ENCODE measurements at regions not wholly inside any gene's neighbourhood (a gene's known extent, or its start where the extent isn't known, plus 50 kb on each side); places are given as distances from the start of the nearest gene placed in this dataset.

DNA sequence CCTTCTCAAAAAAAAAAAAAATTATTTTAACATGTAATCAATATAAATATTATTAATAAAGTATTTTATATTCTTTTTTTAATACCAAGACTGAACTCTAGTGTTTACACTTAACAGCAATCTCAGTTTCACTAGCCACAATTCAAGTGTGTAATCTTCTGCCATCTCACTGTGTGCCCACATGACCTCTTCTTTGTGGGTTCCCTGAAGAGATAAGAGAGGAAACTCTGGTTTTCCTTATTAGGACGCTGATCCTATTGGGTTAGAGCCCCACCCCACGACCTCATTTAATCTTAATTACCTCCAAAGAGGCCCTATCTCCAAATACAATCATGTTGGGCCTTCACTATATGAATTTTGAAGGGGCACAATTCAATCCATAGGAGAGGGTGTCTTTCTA lies 177.6 kb downstream of the STK31 start:
- DNase-seq (ENCODE audit: low spot score): no peak
- Mint-ChIP-seq H3K4me1 (ENCODE audit: unreplicated experiment) (no peaks in the 10 kb centered on the region), H3K36me3 (ENCODE audit: low read depth, unreplicated experiment) (no peaks in the 10 kb centered on the region), H3K27me3 (ENCODE audit: unreplicated experiment) (no peaks in the 10 kb centered on the region), H3K4me3 (ENCODE audit: unreplicated experiment) (no peak overlapping the region), H3K27ac (ENCODE audit: unreplicated experiment) (no peak overlapping the region), H3K9me3 (ENCODE audit: unreplicated experiment) (no peaks in the 10 kb centered on the region)
- TF ChIP-seq, protein P1, sequence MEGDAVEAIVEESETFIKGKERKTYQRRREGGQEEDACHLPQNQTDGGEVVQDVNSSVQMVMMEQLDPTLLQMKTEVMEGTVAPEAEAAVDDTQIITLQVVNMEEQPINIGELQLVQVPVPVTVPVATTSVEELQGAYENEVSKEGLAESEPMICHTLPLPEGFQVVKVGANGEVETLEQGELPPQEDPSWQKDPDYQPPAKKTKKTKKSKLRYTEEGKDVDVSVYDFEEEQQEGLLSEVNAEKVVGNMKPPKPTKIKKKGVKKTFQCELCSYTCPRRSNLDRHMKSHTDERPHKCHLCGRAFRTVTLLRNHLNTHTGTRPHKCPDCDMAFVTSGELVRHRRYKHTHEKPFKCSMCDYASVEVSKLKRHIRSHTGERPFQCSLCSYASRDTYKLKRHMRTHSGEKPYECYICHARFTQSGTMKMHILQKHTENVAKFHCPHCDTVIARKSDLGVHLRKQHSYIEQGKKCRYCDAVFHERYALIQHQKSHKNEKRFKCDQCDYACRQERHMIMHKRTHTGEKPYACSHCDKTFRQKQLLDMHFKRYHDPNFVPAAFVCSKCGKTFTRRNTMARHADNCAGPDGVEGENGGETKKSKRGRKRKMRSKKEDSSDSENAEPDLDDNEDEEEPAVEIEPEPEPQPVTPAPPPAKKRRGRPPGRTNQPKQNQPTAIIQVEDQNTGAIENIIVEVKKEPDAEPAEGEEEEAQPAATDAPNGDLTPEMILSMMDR (IDR thresholded peaks at IDR 0.05; ENCODE audit: unreplicated experiment): no peak

DNA sequence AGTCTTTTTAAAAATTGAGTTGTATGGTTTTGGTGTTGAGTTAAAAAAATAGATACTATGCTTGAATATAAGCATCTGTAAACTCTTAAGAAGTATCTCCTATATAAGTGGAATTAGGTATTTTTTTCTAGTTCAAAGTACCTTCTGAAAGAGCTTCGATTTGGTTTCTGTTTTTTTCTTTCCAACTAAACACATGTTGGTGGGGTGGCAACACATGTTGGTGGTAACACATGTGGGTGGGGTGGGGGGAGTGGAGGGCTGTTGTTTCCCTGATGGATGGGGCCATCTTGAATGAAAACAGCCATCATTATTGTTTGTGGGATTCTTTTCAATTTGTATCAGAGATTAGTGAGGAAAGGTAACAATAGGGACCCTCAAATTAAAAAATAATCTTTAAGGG lies 178.9 kb downstream of the STK31 start:
- Mint-ChIP-seq H3K9me3 (ENCODE audit: unreplicated experiment) (no peaks in the 10 kb centered on the region), H3K36me3 (ENCODE audit: low read depth, unreplicated experiment) (no peaks in the 10 kb centered on the region), H3K4me3 (ENCODE audit: unreplicated experiment) (no peak overlapping the region), H3K27ac (ENCODE audit: unreplicated experiment) (no peak overlapping the region), H3K4me1 (ENCODE audit: unreplicated experiment) (no peaks in the 10 kb centered on the region), H3K27me3 (ENCODE audit: unreplicated experiment) (no peaks in the 10 kb centered on the region)
- DNase-seq (ENCODE audit: low spot score): no peak
- TF ChIP-seq, protein P1 (IDR thresholded peaks at IDR 0.05; ENCODE audit: unreplicated experiment): no peak

DNA sequence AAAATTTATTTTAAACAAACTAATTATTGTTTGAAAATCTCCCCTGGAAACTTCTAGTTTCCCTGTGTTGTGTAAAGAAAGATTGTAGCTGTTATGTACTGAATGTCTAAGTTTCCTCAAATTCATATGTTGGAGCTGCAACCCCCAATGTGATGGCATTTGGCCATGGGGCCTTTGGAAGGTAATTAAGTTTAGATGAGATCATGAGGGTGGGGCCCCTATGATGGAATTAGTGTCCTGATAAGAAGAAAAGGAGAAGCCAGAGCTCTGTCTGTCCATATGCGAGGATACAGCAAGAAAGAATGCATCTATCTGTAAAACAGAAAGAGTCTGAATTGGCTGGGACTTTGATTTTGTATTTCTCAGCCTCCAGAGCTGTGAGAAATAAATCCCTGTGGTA lies 179.5 kb downstream of the STK31 start:
- TF ChIP-seq, protein P1 (IDR thresholded peaks at IDR 0.05; ENCODE audit: unreplicated experiment): no peak
- no peak for DNase-seq (ENCODE audit: low spot score)
- H3K27me3 Mint-ChIP-seq (ENCODE audit: unreplicated experiment): no peaks in the 10 kb centered on the region
- no peak overlapping the region for H3K27ac Mint-ChIP-seq (ENCODE audit: unreplicated experiment)
- no peaks in the 10 kb centered on the region for H3K9me3 Mint-ChIP-seq (ENCODE audit: unreplicated experiment)
- no peaks in the 10 kb centered on the region for H3K4me1 Mint-ChIP-seq (ENCODE audit: unreplicated experiment)
- H3K36me3 Mint-ChIP-seq (ENCODE audit: low read depth, unreplicated experiment): no peaks in the 10 kb centered on the region
- H3K4me3 Mint-ChIP-seq (ENCODE audit: unreplicated experiment): no peak overlapping the region

DNA sequence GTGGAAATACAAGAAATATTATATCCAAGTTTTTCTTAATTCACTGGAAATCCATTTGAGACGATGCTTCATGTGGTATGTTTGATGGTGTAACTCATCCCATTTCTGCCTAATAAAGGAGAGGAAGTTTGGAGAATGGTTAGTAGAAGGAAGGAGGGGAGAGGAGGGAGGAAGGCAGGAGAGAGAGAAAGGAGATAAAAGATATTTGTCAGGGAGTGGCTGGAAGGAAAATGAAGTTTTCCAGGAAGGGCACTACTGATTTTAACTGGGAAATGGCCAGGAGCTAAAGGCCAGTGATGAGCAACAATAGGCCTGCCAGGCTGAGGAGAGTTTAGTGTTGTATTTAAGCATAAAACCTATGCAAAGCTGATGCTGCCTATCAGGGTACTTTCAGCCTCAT lies 182.0 kb downstream of the STK31 start:
- Mint-ChIP-seq H3K36me3 (ENCODE audit: low read depth, unreplicated experiment) (no peaks in the 10 kb centered on the region), H3K27ac (ENCODE audit: unreplicated experiment) (no peak overlapping the region), H3K9me3 (ENCODE audit: unreplicated experiment) (no peaks in the 10 kb centered on the region), H3K4me1 (ENCODE audit: unreplicated experiment) (no peaks in the 10 kb centered on the region), H3K27me3 (ENCODE audit: unreplicated experiment) (no peaks in the 10 kb centered on the region), H3K4me3 (ENCODE audit: unreplicated experiment) (no peak overlapping the region)
- DNase-seq (ENCODE audit: low spot score): no peak
- TF ChIP-seq, protein P1 (IDR thresholded peaks at IDR 0.05; ENCODE audit: unreplicated experiment): no peak

DNA sequence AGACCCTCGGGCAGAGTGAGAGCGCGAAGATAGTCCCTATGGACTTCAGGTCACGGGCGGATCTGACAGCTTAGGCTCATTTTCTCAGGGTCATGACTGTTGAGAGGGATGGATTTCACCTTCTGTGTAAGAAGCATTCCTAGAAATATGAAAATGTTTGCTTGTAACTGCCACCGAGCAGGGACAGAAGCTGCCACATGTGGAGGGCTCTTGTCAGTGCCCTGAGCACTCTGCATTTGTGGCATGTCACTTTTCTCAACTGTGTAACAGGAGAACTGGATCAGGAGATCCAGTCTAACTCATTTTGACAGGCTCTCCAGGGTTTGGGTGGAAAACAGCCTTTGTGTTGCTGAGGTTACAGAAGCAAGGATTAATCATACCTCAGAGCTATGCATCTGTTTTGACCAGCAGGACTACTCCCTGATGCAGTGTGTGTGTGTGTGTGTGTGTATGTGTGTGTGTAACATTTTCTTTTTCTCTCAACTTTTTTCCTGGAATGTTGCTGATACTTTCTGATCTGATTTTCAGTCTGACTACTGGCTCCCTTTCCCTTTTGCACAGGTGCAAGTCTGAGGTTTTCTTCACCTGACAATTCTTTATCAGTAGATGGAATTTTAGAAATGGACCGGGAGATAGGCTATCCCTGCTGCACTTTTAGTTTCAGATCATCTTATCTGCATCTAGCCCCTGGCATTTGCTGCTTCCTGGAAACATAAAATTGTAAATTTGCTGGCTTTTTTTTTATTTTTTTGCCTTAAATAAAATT lies 183.3 kb downstream of the STK31 start:
- H3K27me3 Mint-ChIP-seq (ENCODE audit: unreplicated experiment): no peaks in the 10 kb centered on the region
- H3K9me3 Mint-ChIP-seq (ENCODE audit: unreplicated experiment): no peaks in the 10 kb centered on the region
- no peak for DNase-seq (ENCODE audit: low spot score)
- no peak overlapping the region for H3K27ac Mint-ChIP-seq (ENCODE audit: unreplicated experiment)
- no peaks in the 10 kb centered on the region for H3K36me3 Mint-ChIP-seq (ENCODE audit: low read depth, unreplicated experiment)
- TF ChIP-seq, protein P1 (IDR thresholded peaks at IDR 0.05; ENCODE audit: unreplicated experiment): no peak
- no peak overlapping the region for H3K4me3 Mint-ChIP-seq (ENCODE audit: unreplicated experiment)
- H3K4me1 Mint-ChIP-seq (ENCODE audit: unreplicated experiment): no peaks in the 10 kb centered on the region
